ENCODE measurements at regions not wholly inside any gene's neighbourhood (a gene's known extent, or its start where the extent isn't known, plus 50 kb on each side); places are given as distances from the start of the nearest gene placed in this dataset.
"Not testable (repeated sequence)": the region's sequence is repeated elsewhere in the genome, so short reads cannot be mapped to it uniquely, and the experiment has no call there.

- no peak for DNase-seq
Observed at GRCh38 chr1:94769551-94769950, 50.6 kb upstream of the SLC44A3 start.

- no peak for DNase-seq
Observed at GRCh38 chr1:94768036-94768435, 52.1 kb upstream of the SLC44A3 start.

- no peak for DNase-seq
Observed at GRCh38 chr1:94765958-94766357, 54.2 kb upstream of the SLC44A3 start.

GRCh38 chr1:94759188-94759587 lies 61.0 kb upstream of the SLC44A3 start:
- DNase-seq, result no peak

- DNase-seq, result no peak
Observed at GRCh38 chr1:94757931-94758330, 62.2 kb upstream of the SLC44A3 start.

- peak; percentile 95 for DNase-seq
Observed at GRCh38 chr1:94755675-94756074, 64.5 kb upstream of the SLC44A3 start.

- not testable (repeated sequence) for DNase-seq
Observed at GRCh38 chr1:94755016-94755415, 65.1 kb upstream of the SLC44A3 start.

- DNase-seq, result no peak
Observed at GRCh38 chr1:94754570-94754969, 65.6 kb upstream of the SLC44A3 start.

GRCh38 chr1:94754095-94754494 lies 66.1 kb upstream of the SLC44A3 start:
- DNase-seq, result no peak

- DNase-seq, result no peak
Observed at GRCh38 chr1:94753171-94753972, 66.8 kb upstream of the SLC44A3 start.

- DNase-seq, result not testable (repeated sequence)
Observed at GRCh38 chr1:94751483-94751882, 68.7 kb upstream of the SLC44A3 start.

GRCh38 chr1:94746635-94747525 lies 73.3 kb upstream of the SLC44A3 start:
- peak; percentile 24 for DNase-seq

GRCh38 chr1:94745742-94746141 lies 74.4 kb upstream of the SLC44A3 start:
- no peak for DNase-seq

- DNase-seq, result no peak
Observed at GRCh38 chr1:94743862-94744261, 76.3 kb upstream of the SLC44A3 start.

- DNase-seq, result no peak
Observed at GRCh38 chr1:94741996-94742395, 78.2 kb upstream of the SLC44A3 start.

- no peak for DNase-seq
Observed at GRCh38 chr1:94741510-94741909, 78.6 kb upstream of the SLC44A3 start.

- peak; percentile 95 for DNase-seq
Observed at GRCh38 chr1:94739521-94740061, 80.6 kb upstream of the SLC44A3 start.

GRCh38 chr1:94738371-94738770 lies 81.8 kb upstream of the SLC44A3 start:
- DNase-seq, result no peak

- DNase-seq, result peak; percentile 58
Observed at GRCh38 chr1:94737124-94737998, 82.8 kb upstream of the SLC44A3 start.

- DNase-seq, result no peak
Observed at GRCh38 chr1:94736549-94736948, 83.6 kb upstream of the SLC44A3 start.

GRCh38 chr1:94736073-94736472 lies 84.1 kb upstream of the SLC44A3 start:
- DNase-seq, result no peak
